TTC549 (cell line): ENCODE measurements at regions not wholly inside any gene's neighbourhood (a gene's known extent, or its start where the extent isn't known, plus 50 kb on each side); places are given as distances from the start of the nearest gene placed in this dataset.
A peak's percentile ranks its signal among the peaks of the same experiment; 100 is the strongest.

Source experiments
- FAIRE-seq: peaks from 2 replicates; lab custom pipeline; 2012; peaks lifted over from hg19 to GRCh38; lab: Jason Lieb, UNC

DNA sequence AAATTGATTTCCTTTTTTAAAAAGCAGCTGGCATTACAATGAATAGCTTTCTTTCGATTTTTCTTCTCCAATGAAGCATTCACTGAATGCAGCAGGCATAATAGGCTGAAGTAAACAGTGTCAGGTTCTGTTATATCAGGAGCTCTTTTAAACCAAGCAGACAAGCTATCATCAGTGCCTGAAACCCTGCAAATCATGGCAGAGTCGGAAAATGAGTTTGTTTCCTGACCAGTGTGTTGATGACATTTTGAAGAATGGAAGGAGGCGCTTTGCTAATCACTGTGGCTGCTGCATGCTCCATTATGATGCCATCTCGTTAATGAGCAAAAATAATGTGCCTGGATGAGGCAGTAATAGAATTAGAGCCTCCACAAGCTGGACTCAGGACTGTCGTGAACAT is 284.5 kb downstream of the ZNF608 start:
- no peak for FAIRE-seq

DNA sequence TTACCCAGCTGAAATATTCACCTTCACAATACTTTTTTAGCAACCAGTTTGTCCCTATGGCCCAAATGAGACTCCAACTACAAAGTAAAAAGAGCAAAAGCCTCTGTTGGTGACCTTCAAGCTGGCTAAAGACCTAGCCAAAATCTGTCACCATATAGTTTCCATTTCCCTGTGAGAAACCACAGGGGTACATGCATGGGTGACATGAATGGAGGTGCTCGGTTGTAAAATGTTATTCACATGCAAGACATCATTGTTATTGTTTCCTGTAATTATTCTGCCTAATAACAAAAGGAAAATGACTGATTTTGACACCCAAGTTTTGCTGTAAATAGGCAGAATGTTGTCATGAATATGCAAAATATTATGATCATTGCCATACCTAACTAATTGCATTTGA is 285.3 kb downstream of the ZNF608 start:
- no peak for FAIRE-seq

DNA sequence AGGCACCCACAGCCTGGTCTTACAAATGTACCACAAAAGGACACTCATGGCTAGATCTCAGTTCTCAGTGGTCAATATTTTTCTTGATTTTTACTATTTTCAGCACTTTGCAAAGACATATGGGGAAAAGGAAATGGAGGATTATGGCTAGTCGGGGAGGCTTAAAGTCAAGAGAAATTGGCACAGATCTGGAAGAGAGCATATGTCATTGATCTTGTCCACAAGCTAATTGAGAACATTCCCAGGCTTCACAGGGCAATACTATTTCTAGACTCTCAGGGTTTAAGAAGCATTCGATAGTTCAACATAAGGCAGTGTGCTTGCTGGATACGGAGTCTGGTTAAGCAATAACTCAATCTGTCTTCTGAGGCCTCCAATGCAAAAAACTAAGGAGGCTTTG is 285.8 kb downstream of the ZNF608 start:
- FAIRE-seq, result no peak

DNA sequence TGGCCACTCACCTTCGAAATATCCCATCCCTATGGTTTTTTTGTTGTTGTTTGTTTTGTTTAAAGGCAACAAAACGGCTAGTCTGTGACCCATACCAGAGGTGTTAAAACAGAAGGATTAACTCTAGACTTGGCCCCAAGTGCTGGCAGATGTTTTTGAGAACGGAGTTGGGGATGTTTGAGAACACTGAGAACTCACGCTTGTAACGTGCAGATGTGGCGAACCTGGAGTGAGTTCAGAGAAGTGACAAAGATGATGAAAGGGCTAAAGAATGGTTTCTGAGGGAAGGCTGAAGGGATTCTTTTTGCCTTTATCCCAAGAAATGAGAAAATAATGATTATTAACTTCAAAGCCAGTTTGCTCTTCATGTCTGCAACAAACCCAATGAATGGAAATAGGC is 286.5 kb downstream of the ZNF608 start:
- no peak for FAIRE-seq

DNA sequence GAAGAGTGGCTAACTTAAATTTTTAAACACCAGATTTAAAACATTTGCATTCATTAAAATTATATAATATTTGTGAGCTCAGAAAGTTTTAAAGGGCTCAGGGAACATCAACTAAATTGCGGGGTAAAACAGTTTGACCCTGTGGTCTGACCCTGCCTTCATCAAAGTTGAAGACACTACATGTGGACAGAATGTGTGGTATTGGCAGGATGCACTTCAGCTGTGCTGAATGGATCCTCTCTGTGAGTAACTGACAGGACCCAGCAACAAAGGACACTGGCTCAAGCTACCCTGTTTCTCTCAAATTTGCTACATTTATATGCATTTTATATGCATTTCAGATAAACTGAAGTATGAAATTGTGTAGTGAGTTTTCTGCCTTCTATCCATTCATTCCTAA is 288.5 kb downstream of the ZNF608 start:
- FAIRE-seq, result no peak

DNA sequence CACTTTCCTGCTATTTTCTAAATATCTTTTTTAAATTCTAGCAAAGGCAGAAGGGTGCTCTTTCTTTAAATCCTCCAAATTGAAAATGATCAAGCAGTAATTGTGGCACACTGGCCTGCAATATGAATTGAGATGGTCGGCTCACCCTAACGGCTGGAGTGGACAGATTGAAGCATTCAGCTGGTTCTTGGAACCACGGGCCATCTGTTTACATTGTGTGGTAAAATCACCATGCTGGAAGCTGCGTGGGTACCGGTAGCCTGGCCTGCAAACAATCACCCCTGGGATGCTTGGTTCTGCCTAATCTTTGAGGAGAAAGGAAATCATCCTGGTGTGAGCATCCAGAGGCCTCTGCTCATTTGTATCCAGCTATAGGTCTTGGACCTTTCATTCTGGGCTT is 289.3 kb downstream of the ZNF608 start:
- FAIRE-seq, result no peak

DNA sequence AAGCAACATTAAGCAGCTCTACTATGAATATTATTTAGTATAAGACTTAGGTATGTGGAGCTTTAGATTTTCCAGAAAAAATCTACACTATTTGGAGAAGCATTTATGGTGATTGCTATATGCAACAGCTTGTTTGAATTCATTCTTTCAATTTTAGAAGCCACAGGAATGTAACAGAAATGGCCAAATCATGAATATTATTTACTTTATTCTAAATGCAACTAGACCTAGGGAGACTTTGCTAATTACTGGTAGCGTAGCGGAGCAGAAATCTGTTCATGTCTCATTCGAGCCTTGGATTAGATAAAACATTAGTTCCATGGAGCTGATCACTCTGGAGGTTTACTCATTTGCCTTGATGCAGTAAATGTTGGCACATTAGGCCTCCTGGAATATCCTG is 290.2 kb downstream of the ZNF608 start:
- no peak for FAIRE-seq

DNA sequence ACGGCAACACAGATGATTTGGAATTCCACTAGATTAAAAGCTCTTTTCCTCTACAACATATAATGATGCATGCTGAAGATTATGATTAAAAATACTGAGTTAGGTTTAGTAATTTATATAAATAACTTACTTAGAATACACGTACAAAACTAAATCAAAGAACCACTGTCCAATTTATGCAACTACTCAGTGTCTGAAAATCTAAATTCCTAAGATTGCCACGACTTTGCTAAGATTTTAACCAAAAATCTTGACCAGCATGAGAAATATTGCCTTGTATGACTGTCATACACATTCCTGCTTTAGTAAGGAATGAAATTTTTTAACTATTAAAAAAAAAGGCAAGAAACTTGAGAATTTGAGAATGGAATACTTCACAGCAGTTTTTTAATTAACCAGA is 292.4 kb downstream of the ZNF608 start:
- FAIRE-seq, result no peak

DNA sequence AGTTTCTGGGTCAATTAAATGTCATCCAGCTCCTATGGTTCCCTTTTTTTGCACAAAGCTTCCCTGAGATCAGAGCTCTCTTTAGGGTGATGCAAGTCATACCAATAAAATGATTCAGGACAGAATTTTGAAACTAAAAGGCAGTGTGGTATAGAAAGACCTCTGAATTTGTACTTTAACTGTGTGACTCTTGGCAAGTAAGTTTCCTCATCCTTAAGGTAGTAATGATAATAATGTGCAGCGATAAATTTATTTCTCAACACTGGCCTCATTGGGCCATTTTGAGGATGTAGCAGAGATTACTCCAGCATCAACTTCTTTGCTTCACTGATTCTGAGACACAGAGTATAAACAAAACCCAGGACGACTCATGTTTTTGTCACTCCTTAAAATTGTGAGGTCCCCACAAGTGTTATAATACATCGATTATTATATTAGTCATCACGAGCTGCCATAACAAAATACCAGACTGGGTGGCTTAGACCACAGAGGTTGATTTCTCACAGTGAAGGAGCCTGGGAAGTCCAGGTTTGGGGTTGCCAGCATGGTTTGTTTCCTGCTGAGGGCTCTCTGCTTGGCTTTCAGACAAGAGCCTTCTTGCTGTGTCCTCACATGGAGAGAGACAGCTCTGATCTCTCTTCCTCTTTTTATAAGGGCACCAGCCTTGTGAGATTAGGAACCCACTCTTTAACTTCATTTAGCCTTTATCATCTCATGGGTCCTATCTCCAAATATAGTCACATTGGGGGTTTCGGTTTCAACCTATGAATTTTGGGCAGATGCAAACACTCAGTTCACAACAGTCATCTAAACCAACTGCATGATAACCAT is 293.0 kb downstream of the ZNF608 start:
- no peak for FAIRE-seq

DNA sequence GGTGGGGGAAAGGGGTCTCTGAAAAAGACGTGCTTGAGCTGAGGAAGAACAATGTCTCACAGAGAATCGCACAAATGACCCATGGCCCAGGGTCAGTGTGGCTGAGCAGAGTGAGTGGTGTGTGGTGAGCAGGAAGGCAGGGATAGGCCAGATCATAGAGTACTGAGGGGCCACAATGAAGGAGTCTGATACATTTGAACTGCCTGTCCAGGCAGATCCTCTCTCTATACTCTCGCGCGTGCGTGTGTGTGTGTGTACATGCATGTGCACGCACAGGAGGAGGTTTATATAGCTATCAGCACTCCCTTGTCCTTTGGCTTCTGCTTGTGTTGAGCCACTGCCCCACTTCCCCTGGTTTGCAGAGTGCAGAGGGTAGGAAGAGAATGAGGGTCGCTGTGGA is 294.0 kb downstream of the ZNF608 start:
- no peak for FAIRE-seq

DNA sequence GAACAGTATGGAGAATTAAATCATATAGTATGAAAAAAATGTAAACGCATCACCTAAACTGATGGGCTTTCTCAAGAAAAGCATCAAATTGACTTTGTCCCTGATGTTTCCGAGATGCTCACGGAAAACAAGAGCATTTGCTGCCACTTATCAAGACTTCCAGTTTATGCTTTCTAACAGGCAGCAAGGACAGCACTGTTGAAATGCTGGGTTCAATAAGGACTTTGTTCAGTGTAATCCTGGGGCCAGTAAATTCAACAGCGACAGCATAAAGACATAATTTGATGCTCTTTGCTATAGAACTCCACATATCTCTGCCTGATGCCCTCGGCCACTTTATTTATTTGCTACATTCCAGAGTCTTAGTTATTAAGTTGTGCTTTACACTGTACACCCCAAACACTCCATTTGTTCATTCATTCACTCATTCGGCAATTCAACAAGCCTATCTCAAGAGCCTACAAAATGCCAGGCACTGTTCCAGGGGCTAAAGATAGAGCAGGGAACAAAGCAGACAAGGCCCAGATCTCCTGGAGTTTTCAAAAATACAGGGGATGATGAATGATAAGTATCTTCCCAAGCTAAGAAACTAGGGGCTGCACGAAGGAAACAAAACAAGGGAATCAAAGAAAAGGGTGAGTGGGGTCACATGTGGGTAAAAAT is 294.6 kb downstream of the ZNF608 start:
- no peak for FAIRE-seq

DNA sequence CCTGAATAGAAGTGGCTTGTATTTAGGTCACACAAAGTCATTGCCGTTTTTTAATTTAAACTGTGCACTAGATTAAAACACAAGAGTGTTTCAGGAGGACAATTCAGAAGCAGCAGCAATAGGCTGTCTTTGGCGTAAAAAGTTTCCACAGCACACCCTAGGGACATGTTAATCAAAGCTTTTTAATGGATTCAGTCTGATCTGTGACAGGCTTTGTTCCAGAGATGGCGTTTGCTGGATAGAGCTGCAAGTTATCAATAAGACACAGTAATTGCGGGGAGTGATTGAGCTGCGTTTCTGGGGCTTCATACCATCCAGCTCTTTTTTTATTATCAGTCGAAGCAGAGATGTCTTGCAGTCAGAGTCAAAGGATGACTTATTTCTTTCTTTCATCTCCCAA is 300.3 kb downstream of the ZNF608 start:
- FAIRE-seq, result no peak

DNA sequence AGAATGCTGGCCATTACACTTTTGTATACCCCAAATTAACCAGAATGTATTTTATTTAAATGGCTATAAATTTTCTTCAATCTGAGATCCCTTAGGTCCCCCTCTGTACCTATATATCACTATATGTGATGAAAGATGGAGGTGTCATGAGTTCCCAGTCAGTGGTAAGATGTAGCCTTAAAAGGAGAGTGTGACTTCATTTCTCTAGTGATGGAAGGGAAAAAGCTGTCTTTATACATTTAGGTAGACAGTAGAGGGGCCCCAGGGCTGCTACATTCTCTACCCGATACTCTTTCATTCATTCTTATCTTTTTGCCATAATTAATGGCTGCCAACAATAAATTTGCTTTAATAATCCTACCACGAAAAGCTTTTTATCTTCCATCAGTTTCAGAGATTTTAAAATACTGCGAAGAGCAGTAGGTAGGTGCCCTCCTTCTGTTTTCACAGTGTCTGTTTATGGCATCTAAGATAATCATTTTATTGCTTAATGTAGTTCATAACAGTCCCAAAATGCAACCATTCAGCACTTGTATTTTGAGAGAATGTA is 301.3 kb downstream of the ZNF608 start:
- no peak for FAIRE-seq

DNA sequence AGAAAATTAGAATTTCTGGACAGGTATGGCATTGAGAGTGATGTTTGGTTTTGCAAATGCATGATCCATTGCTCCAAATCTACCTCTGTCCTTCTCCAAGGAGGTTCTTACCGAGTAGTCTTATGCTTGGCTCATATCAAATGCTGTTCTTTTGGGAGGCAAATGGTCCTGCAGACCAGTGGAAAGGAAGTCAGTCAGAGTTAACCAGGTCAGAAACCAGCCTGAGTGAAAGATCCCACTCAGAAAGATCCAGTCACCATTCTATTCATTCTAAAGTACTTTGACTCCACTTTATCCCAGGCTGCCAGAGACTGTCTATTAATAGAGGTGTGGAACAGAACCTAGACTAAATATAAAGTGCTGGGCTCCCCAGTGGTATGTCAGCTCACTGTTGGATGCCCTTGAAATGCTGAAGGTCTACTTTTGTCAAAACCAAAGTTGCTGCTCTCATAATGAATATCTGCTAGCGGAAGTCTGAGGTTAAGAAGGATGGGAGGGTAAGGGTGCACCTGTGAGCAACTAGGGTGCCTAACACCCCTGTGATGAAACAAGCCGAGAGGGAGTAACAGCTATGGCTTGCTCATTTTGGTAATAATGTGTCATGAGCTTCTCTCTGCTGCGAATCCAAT is 302.2 kb downstream of the ZNF608 start:
- FAIRE-seq, result no peak

DNA sequence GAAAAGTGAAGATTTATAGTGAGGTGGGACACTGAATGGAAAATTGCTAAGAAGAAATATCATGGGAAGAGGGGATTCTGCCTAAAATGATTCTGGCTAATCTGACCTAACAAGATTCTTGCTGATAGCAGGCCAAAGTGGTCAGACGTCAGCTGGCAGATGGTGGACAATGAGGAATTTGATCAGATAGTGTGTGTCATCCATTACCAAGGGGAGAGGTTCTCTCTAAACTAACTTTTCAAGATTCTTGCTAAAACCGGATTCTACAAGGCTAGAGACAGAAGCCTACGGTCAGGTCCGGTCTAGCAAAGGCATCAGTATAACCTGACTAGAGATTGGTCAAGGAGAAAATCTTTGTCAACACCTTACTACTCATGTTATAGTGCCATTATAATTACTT is 306.0 kb downstream of the ZNF608 start:
- FAIRE-seq, result no peak

DNA sequence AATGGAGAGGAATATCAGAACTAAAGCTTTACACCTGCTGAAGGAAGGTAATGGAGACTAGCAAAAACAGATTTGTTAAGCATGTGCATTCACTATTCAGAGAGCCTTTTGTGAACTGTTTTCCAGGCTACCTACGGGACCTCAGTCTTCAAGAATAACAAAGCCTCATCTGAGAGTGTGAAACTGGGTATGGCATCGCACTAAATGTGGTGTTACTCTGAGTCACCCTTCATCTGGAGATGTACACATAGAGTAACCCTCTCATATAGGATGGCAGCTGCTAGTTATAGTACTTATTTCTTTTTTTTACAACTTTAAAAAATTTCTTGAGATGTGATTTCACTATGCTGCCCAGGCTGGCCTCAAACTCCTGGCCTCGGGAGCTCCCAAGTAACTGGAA is 306.8 kb downstream of the ZNF608 start:
- FAIRE-seq, result no peak

DNA sequence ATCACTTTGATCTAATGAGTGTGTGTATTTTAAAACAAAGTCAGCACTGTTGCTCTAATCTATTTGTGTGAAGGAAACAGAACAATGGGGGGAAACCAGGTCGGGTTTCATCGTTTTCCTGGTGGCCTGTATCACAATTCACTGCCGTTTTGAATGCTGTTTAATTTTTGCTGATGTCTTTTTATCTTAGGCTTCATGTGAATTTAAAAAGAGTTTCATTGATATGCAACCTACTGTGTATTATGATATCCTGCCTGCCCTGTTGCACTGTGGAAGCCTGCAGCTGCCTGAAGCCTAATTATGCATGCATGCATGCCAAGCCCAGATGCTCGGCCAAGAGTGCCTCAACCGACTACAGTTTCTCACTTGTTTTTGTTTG is 307.5 kb downstream of the ZNF608 start:
- no peak for FAIRE-seq

DNA sequence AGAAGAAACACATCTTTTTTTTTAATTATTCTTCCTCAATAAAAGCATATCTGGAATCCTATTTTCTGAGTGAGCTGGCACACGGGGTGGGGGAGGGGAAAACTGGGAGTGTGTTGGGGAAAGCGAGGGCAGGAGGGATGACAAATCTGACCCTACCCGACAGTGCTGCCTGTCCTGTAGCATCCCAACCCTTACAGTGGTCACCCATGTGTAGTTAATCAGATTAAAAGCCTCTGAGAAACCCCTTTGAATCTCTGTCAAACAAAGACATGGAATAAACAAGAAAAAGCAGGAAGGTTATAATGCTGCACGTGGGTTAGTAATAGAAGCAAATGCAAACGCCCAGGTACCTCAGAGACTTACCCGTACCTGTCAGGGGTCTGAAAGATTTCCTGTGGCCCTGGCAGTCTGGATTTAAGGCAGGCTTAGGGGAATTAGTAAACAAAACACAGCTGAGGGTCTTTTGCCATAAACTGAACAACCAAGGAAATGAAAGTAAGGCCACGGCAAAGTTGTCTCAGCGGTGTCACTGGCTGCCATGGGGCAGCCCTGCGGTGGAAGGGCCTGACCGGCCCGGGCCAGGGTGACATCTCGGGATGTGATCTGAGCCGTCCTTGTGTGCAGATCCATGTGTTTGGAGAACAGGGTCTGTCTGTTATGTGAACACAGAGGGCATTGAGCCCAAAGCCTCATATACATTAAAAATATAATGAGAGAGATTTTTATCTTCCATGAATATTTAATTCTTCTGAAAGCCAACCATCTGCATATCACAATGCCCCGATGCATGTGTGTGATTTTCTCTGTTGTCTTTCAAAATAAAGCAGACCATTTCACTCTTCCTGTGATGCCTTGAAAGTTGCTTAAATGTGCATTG is 308.2 kb downstream of the ZNF608 start:
- no peak for FAIRE-seq

DNA sequence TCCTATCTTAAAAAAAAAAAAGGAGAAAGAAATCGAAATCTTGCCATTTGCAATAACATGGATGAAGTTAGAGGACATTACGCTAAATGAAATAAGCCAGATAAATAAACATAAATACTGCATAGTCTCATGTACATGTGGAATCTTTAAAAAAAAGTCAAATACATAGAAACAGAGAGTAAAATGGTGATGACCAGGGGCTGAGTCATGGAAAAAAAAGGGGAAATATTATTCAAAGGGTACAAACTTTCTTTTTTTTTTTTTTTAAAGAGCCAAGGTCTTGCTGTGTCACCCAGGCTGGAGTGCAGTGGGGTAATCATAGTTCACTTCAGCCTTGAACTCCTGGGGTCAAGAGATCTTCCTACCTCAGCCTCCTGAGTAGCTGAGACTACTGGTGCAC is 310.1 kb downstream of the ZNF608 start:
- no peak for FAIRE-seq

DNA sequence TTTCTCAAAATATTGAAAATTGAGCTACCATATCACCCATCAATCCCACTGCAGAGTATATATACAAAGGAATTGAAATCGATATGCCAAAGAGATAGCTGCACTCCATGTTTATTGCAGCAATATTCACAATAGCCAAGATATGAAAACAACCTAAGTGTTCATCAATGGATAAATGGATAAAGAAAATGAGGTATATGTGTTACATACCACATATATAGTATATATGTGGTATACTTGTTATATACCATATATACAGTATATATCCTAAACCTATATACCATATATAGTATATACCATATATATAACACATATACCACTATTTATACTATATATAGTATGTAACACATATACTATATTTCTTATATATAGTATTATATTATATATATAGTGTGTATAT is 313.3 kb downstream of the ZNF608 start:
- peak; percentile 77 for FAIRE-seq

DNA sequence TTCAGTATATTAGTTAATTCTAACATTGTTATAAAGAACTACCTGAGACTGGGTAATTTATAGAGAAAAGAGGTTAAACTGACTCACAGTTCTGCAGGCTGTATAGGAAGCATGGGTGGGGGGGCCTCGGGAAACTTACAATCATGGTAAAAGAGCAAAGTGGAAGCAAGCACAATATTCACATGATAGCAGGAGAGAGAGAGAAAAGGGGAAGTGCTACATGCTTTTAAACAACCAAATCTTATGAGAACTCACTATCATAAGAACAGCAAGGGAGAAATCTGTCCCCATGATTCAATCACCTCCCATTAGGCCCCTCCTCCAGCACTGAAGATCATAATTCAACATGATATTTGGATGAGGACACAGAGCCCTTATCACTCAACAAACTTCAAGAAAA is 324.9 kb downstream of the ZNF608 start:
- no peak for FAIRE-seq

DNA sequence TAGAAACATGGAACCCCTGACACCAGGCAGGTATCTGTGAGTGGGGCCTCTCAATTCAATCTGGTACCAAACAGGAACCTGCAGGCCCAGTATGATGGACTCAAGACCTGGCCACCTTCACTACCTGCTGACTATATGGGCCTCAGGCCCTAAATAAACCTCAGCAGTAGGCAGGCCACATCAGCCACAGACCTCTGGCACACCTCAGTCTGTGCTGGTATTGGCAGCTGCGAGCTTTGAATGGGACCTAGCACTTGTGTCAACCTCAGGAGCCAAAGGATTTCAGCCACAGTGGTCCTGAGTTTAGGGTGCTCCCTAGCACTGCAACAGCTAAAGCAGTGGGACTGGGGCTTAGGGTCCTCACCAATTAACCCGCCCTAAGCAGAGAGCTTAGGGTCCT is 325.5 kb downstream of the ZNF608 start:
- no peak for FAIRE-seq
